GM21717 (cell line): ENCODE measurements at regions not wholly inside any gene's neighbourhood (a gene's known extent, or its start where the extent isn't known, plus 50 kb on each side); places are given as distances from the start of the nearest gene placed in this dataset.
"Not testable (repeated sequence)": the region's sequence is repeated elsewhere in the genome, so short reads cannot be mapped to it uniquely, and the experiment has no call there.

Experiments used
- ATAC-seq: cut with Tn5 transposase; IDR thresholded peaks from one replicate; pipeline ENCODE4 v1.9.1; 2021; ENCODE audit warnings: mild to moderate bottlenecking, moderate library complexity; ENCODE audit not compliant: unreplicated experiment

DNA sequence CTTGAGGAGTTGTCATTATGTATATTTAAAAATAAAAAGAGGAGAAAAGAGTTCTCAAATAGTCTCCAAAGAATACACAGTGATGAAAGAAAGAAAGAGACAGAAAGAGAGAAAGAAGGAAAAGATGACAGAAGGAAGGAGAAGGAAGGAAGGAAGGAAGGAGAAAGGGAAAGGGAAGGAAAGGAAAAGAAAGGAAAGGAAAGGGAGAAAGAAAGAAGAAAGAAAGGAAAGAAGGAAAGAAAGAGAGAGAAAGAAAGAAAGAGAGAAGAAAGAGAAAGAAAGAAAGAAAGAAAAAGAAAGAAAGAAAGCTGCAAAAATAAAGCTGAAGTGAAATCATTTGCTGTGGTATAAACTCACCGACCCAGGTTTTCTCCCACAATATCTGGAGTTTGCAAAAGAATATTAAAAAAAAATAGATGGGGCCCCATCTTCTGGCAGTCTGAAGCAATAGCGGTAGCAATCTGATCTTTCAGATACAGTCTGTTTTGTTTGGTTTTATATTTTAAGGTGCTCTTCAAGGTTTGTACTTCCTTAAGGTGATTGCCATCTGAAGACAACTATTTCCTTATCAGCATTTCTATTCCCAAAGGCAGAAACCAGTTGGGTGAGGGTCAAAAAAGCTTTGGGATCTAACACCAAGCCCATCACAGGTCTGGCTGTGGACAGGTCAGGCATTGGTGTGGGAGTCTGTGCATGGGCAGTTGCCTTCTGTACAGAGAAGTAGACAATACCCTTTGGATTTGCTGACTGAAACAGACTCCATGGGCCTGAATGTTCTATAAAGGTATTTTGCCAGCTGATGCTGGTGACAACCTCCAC is 160.4 kb downstream of the CPEB2 start:
- ATAC-seq = peak; percentile 64

GRCh38 chr4:15163284-15163645 is 161.0 kb downstream of the CPEB2 start:
- ATAC-seq = no peak

GRCh38 chr4:15164571-15164970 is 162.3 kb downstream of the CPEB2 start:
- ATAC-seq = no peak

DNA sequence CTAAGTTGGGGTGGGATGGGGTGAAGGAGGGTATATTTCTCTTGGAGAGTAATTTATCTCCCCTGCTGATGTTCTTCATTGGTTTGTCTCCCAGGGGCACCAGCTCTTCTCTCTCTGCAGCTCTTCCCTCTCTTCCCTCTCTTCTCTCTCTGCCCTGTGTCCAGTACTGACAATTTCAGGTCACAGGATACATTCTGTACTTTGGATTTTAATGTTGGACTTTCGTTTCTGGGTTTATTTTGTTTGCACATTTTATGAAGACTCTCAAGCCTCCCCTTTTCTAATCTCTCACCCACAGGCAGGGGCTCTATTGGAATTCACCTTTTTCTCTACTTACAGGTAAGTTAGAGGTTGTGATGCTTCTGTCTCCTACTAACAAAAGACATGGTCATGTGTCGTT is 165.5 kb downstream of the CPEB2 start:
- ATAC-seq = no peak

DNA sequence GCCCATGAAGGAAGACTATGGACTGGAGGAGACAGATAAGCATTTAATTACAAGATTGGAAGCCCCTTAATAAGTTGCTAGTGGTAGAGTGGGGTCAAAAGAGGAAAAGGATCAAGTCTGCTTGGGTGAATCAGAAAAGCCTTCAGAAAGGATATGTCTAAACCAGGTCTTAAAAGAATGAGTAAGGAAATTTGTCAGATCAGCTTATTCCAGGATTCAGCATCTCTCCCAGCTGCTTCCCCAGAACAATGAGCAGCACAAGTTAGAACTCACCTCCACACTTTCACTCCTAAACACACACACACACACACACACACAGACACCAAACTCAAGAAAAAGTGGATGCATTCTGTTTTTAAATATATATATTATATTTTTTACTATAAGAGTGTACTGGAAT is 166.5 kb downstream of the CPEB2 start:
- no peak for ATAC-seq

- no peak for ATAC-seq
These were observed 169.4 kb downstream of the CPEB2 start for GRCh38 chr4:15171725-15172124.

- no peak for ATAC-seq
These were observed 171.0 kb downstream of the CPEB2 start for GRCh38 chr4:15173251-15173650.

- not testable (repeated sequence) for ATAC-seq
These were observed 171.9 kb downstream of the CPEB2 start for GRCh38 chr4:15174168-15174567.

GRCh38 chr4:15179842-15180241 is 177.6 kb downstream of the CPEB2 start:
- not testable (repeated sequence) for ATAC-seq

DNA sequence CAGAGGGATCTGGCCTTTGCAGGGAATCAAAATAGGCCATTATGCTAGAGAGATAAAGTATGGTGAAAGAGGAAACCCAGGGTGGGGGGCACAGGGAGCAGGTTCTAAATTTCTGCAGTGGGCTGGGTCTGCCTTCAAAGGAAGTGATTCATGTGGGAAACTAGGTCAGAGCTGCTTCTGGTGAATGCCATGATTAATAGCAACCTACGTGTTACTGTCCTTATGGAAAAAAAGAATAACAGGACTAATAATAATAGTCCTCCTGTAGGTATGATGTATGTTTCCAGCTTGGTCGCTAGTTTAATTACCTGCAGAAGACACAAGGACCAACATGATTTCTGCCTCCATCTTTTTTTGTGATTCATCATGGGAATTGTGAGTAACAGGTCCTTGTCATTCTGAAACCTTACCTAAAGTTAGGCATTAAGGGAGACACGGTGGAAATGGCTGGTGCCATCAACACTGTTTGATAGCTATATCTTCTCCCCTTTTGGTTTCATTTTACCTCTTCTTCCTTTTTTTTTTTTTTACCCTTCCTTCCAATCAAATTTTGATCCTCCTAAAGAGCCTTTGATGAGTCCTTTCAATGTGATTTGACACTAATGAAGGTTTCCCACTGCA is 180.4 kb downstream of the CPEB2 start:
- ATAC-seq = peak; percentile 63

- no peak for ATAC-seq
These were observed 183.9 kb downstream of the CPEB2 start for GRCh38 chr4:15186149-15186548.

- ATAC-seq = no peak
These were observed 184.5 kb downstream of the CPEB2 start for GRCh38 chr4:15186806-15187205.

GRCh38 chr4:15188605-15189539 is 186.6 kb downstream of the CPEB2 start:
- peak; percentile 70 for ATAC-seq

DNA sequence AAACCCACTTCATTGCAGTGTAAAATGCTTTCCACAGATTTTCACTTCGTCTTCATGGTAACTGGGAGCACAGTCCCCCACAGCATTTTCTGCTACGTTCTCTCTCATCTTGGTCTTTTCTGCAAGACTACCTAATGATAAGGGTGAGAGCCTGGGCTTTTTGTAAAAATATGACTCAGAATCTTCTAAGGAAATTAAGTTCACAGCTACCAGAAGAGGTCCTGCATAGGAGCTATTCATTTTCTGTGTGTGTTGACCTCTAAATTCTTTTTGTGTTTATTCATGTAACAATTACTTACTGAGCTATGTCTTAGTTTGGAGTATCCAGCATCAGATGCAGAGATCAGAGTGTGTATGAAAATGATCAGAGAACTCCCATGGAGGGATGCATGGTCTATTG is 192.2 kb downstream of the CPEB2 start:
- ATAC-seq = no peak

DNA sequence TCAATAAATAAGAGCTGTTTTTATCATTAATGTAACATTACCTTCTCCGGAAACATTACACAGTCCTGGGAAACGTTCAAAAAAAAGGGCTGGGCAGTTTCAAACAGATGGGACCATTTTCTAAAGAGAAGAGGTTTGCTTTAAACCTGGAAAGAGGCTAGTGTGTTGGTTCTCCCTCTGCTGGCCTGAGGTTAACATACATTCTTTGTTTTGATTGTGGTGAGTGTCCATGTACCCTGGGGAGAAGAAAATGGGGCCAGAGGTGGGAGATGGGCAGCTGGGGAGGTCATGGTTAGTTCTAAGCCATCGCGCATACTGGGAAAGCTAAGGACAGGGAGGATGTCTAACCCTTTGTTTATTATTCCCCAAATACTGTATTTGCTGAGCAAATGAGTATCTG is 194.7 kb downstream of the CPEB2 start:
- no peak for ATAC-seq

GRCh38 chr4:15198070-15198727 is 195.9 kb downstream of the CPEB2 start:
- no peak for ATAC-seq

GRCh38 chr4:15201782-15202181 is 199.5 kb downstream of the CPEB2 start:
- no peak for ATAC-seq

DNA sequence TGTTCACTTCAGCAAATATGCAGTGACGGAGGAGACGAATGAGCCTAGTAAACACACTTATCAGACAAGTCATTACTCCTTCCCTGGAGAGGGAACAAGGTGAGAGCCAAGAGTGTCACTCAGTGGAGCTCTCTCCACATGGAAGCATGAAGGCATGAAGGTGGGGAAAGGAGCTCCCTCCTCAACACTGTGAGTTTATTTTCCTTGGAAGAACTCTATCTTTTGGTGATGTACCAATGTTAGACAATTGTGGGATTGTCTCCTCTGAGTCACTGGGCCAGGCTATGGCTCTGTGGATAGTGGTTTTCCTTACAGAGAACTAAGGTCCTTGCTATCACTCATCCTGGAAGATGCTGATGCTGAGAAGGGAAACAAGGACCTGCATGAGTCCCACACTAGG is 200.2 kb downstream of the CPEB2 start:
- no peak for ATAC-seq

GRCh38 chr4:15206526-15206925 is 204.2 kb downstream of the CPEB2 start:
- ATAC-seq = not testable (repeated sequence)

DNA sequence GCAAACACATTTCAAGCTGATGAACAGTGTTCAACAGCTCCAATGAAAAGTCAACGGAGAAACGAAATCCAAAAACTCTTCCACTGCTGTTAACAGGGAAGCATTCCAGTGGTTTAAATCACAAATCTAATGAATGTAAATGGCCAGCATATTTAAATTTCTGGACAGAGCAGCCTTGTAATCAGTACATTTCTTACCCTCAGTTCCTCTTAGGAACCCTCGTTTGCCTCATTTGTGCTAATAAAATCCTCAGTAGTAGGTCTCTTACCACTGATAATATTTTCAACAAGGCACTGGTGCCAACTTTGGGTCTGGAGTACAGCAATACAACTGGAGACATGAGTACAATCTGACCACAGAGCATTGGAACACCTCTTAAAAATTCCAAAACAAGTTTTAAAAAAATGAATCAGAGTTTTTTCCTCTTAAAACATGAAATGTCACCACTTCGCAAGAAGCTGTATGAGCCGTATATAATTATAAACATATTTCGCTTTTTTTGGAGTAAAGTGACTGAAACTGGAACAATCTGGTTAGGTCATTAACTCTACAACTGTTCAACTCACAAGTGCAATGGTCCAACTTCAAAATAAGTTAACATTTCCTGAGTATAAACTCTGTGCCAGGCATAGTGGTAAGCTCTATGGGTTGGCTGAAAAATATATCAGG is 211.2 kb downstream of the CPEB2 start:
- no peak for ATAC-seq
